CD14-positive monocyte (primary cell): ENCODE measurements at regions not wholly inside any gene's neighbourhood (a gene's known extent, or its start where the extent isn't known, plus 50 kb on each side); places are given as distances from the start of the nearest gene placed in this dataset.

Experiments
- DNase-seq, 3 donors: peaks; one replicate each; pipeline ENCODE4 v3.0.0-alpha.2; 2011 to 2022
- H2AFZ ChIP-seq: 2 replicates; pipeline ENCODE4 v1.6.0; 2012; ENCODE audit warnings: mild to moderate bottlenecking, low read depth, low read length, inconsistent platforms; ENCODE audit not compliant: insufficient read depth, poor library complexity, severe bottlenecking
- H3K27ac ChIP-seq, 2 donors: 1 replicate in 1 of 2; 2 replicates in 1 of 2; pipeline ENCODE4 v1.5.1; 2012 to 2013; ENCODE audit warnings: low read length in 2 of 2, control low read depth in 1 of 2, inconsistent platforms in 1 of 2, low read depth in 1 of 2, mild to moderate bottlenecking in 1 of 2
- H3K27me3 ChIP-seq, 2 donors: one replicate each; pipeline versions ENCODE4 v1.6.0 to v1.6.1; 2011 to 2013; ENCODE audit warnings: low read length in 2 of 2; ENCODE audit not compliant: control insufficient read depth in 2 of 2, insufficient read depth in 2 of 2
- H3K36me3 ChIP-seq, 2 donors: replicated peaks in 1 of 2; 1 replicate in 1 of 2; 2 replicates in 1 of 2; pipeline versions ENCODE4 v1.5.1 to v1.6.1; 2012 to 2013; ENCODE audit warnings: low read length in 2 of 2, control low read depth in 1 of 2, inconsistent platforms in 1 of 2, mild to moderate bottlenecking in 1 of 2; ENCODE audit not compliant: insufficient read depth in 2 of 2, control insufficient read depth in 1 of 2
- H3K4me1 ChIP-seq, 2 donors: 1 replicate in 1 of 2; 2 replicates in 1 of 2; pipeline versions ENCODE4 v1.5.1 to v1.6.1; 2012 to 2013; ENCODE audit warnings: low read length in 2 of 2, control low read depth in 1 of 2, inconsistent platforms in 1 of 2, mild to moderate bottlenecking in 1 of 2, moderate library complexity in 1 of 2; ENCODE audit not compliant: insufficient read depth in 2 of 2, control insufficient read depth in 1 of 2
- H3K4me2 ChIP-seq: replicated peaks from 2 replicates; pipeline ENCODE3; 2012; ENCODE audit warnings: low read length, moderate library complexity, mild to moderate bottlenecking; ENCODE audit not compliant: poor library complexity, severe bottlenecking; ENCODE audit errors: extremely low read depth
- H3K4me3 ChIP-seq, 3 experiments: fragments of 200-600 bp in 1 of 3; sonication (generic) in 1 of 3; replicated peaks in 1 of 3; 1 replicate in 2 of 3; 2 replicates in 1 of 3; pipeline ENCODE4 v1.5.1; 2011 to 2013; ENCODE audit warnings: low read length in 3 of 3, mild to moderate bottlenecking in 3 of 3, control low read depth in 2 of 3, low read depth in 2 of 3, inconsistent platforms in 1 of 3, moderate library complexity in 1 of 3
- H3K79me2 ChIP-seq: 2 replicates; pipeline ENCODE4 v1.6.0; 2012; ENCODE audit warnings: mild to moderate bottlenecking, control low read depth, inconsistent platforms, low read length, moderate library complexity; ENCODE audit not compliant: insufficient read depth
- H3K9ac ChIP-seq: 2 replicates; pipeline ENCODE4 v1.6.0; 2017; ENCODE audit warnings: low read length, mild to moderate bottlenecking; ENCODE audit not compliant: insufficient read depth, poor library complexity, severe bottlenecking
- H3K9me3 ChIP-seq, 2 donors: replicated peaks in 1 of 2; 1 replicate in 1 of 2; 2 replicates in 1 of 2; pipeline versions ENCODE4 v1.5.1 to v1.6.1; 2012 to 2013; ENCODE audit warnings: low read length in 2 of 2, control low read depth in 1 of 2; ENCODE audit not compliant: control insufficient read depth in 1 of 2, insufficient read depth in 1 of 2
- H4K20me1 ChIP-seq: 2 replicates; pipeline ENCODE4 v1.6.0; 2012; ENCODE audit warnings: mild to moderate bottlenecking, low read length, control low read depth, moderate library complexity; ENCODE audit not compliant: insufficient read depth
- H3K27ac Mint-ChIP-seq, 7 donors: one replicate each; pipeline ENCODE4 v1.8.0; 2020; ENCODE audit warnings: mild to moderate bottlenecking in 7 of 7, mixed read lengths in 7 of 7, moderate library complexity in 6 of 7, inconsistent platforms in 2 of 7
- H3K27me3 Mint-ChIP-seq, 3 donors: one replicate each; pipeline ENCODE4 v1.8.0; 2021 to 2022; ENCODE audit warnings: low read depth in 3 of 3, mild to moderate bottlenecking in 3 of 3, mixed read lengths in 3 of 3, moderate library complexity in 3 of 3, inconsistent platforms in 1 of 3
- H3K36me3 Mint-ChIP-seq, 2 donors: one replicate each; pipeline ENCODE4 v1.8.0; 2020; ENCODE audit warnings: mixed read lengths in 2 of 2, inconsistent platforms in 1 of 2, mild to moderate bottlenecking in 1 of 2
- H3K4me1 Mint-ChIP-seq: one replicate; pipeline ENCODE4 v1.8.0; 2020; ENCODE audit warnings: mild to moderate bottlenecking, mixed read lengths
- H3K4me3 Mint-ChIP-seq, 2 donors: one replicate each; pipeline ENCODE4 v1.8.0; 2020; ENCODE audit warnings: mild to moderate bottlenecking in 2 of 2, mixed read lengths in 2 of 2, moderate library complexity in 1 of 2
- H3K9me3 Mint-ChIP-seq, 7 donors: one replicate each; pipeline ENCODE4 v1.8.0; 2020 to 2022; ENCODE audit warnings: mixed read lengths in 7 of 7, mild to moderate bottlenecking in 6 of 7, moderate library complexity in 6 of 7, inconsistent platforms in 2 of 7
- WGBS: methylation state at CpG from one replicate; pipeline ENCODE4 v1.1.5; 2013; ENCODE audit warnings: missing lambda C conversion rate; ENCODE audit not compliant: insufficient coverage; 5-methylcytosine and 5-hydroxymethylcytosine counted together
- intact Hi-C, 2 donors: fragments of 100-400 bp; cut with micrococcal nuclease; formaldehyde crosslinking; loops; one replicate each; pipeline versions ENCODE4 v1.15.0 to v1.15.1; 2023
- TF ChIP-seq, protein P1 (sequence below): fragments of 200-600 bp; IDR thresholded peaks from one replicate; pipeline ENCODE4 v1.8.0; 2022; ENCODE audit warnings: antibody characterized with exemption, mild to moderate bottlenecking

GRCh38 chr2:225757248-225757647 is 357.7 kb downstream of the NYAP2 start:
- no peak overlapping the region for H3K27ac Mint-ChIP-seq
- no CpG with 5 or more reads among the region's 1 CpG for WGBS
- Histone ChIP-seq H3K4me2 (no peak overlapping the region), H3K27ac (no peak overlapping the region), H3K79me2 (no peaks in the 10 kb centered on the region), H4K20me1 (no peaks in the 10 kb centered on the region), H2AFZ (no peak overlapping the region), H3K9me3 (peaks cover 0 to 5% of the 10 kb centered on the region in 2 donors), H3K4me1 (no peaks in the 10 kb centered on the region), H3K27me3 (no peaks in the 10 kb centered on the region), H3K4me3 (no peak overlapping the region), H3K36me3 (no peaks in the 10 kb centered on the region), H3K9ac (no peak overlapping the region)
- H3K36me3 Mint-ChIP-seq: no peaks in the 10 kb centered on the region
- intact Hi-C loops: no loop called here
- H3K27me3 Mint-ChIP-seq: no peaks in the 10 kb centered on the region
- no peak for DNase-seq
- H3K4me1 Mint-ChIP-seq: no peaks in the 10 kb centered on the region
- H3K9me3 Mint-ChIP-seq: peaks cover 0 to 8% (median 2%) of the 10 kb centered on the region in 7 donors
- H3K4me3 Mint-ChIP-seq: no peak overlapping the region
- TF ChIP-seq, protein P1, sequence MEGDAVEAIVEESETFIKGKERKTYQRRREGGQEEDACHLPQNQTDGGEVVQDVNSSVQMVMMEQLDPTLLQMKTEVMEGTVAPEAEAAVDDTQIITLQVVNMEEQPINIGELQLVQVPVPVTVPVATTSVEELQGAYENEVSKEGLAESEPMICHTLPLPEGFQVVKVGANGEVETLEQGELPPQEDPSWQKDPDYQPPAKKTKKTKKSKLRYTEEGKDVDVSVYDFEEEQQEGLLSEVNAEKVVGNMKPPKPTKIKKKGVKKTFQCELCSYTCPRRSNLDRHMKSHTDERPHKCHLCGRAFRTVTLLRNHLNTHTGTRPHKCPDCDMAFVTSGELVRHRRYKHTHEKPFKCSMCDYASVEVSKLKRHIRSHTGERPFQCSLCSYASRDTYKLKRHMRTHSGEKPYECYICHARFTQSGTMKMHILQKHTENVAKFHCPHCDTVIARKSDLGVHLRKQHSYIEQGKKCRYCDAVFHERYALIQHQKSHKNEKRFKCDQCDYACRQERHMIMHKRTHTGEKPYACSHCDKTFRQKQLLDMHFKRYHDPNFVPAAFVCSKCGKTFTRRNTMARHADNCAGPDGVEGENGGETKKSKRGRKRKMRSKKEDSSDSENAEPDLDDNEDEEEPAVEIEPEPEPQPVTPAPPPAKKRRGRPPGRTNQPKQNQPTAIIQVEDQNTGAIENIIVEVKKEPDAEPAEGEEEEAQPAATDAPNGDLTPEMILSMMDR: no peak

- H3K9me3 Mint-ChIP-seq: peaks cover 0 to 5% (median 0%) of the 10 kb centered on the region in 7 donors
- peaks cover 0 to 5% of the 10 kb centered on the region in 2 donors for H3K9me3 ChIP-seq
- no peaks in the 10 kb centered on the region for H4K20me1 ChIP-seq
- H3K9ac ChIP-seq: no peak overlapping the region
- H3K4me3 Mint-ChIP-seq: no peak overlapping the region
- no peak for DNase-seq
- WGBS: no CpG with 5 or more reads among the region's 4 CpGs
- H3K4me1 Mint-ChIP-seq: no peaks in the 10 kb centered on the region
- no peaks in the 10 kb centered on the region for H3K79me2 ChIP-seq
- H3K4me2 ChIP-seq: no peak overlapping the region
- no peak overlapping the region for H3K27ac Mint-ChIP-seq
- no peaks in the 10 kb centered on the region for H3K27me3 ChIP-seq
- no peak overlapping the region for H3K4me3 ChIP-seq
- intact Hi-C loops: no loop called here
- TF ChIP-seq, protein P1: no peak
- no peak overlapping the region for H2AFZ ChIP-seq
- H3K36me3 ChIP-seq: no peaks in the 10 kb centered on the region
- H3K27ac ChIP-seq: no peak overlapping the region
- no peaks in the 10 kb centered on the region for H3K4me1 ChIP-seq
- H3K36me3 Mint-ChIP-seq: no peaks in the 10 kb centered on the region
- H3K27me3 Mint-ChIP-seq: no peaks in the 10 kb centered on the region
Measured at GRCh38 chr2:225756198-225756597, 356.7 kb downstream of the NYAP2 start.
